NT2/D1 (cell line): ENCODE measurements at regions not wholly inside any gene's neighbourhood (a gene's known extent, or its start where the extent isn't known, plus 50 kb on each side); places are given as distances from the start of the nearest gene placed in this dataset.

Experiments
- DNase-seq: peaks from one replicate; pipeline ENCODE4 v3.0.0-alpha.2; 2011; ENCODE audit warnings: low read depth, low spot score
- H3K27me3 ChIP-seq: 2 replicates; pipeline ENCODE4 v1.6.0; 2011; ENCODE audit warnings: mild to moderate bottlenecking; ENCODE audit not compliant: insufficient read length, insufficient read depth
- H3K36me3 ChIP-seq: 2 replicates; pipeline ENCODE4 v1.6.1; 2011; ENCODE audit warnings: mild to moderate bottlenecking, low read length, mixed read lengths; ENCODE audit not compliant: insufficient read depth, insufficient read length
- H3K4me1 ChIP-seq: 2 replicates; pipeline ENCODE4 v1.5.1; 2011; ENCODE audit not compliant: insufficient read depth, insufficient read length
- H3K4me3 ChIP-seq: 2 replicates; pipeline ENCODE4 v1.5.1; 2011; ENCODE audit warnings: low read depth; ENCODE audit not compliant: insufficient read length
- H3K9ac ChIP-seq: 2 replicates; pipeline ENCODE4 v1.6.0; 2011; ENCODE audit warnings: low read depth; ENCODE audit not compliant: insufficient read length
- H3K9me3 ChIP-seq: 2 replicates; pipeline ENCODE4 v1.5.1; 2011; ENCODE audit warnings: mild to moderate bottlenecking, low read length; ENCODE audit not compliant: insufficient read depth
- SUZ12 ChIP-seq: IDR thresholded peaks from 2 replicates; pipeline ENCODE4 v1.6.1; 2011; ENCODE audit not compliant: insufficient read length, insufficient read depth; ENCODE audit errors: extremely low read depth
- YY1 ChIP-seq: IDR thresholded peaks from 2 replicates; pipeline ENCODE4 v1.6.1; 2011; ENCODE audit not compliant: insufficient read length, insufficient read depth
- ZNF274 ChIP-seq: IDR thresholded peaks from 2 replicates; pipeline ENCODE4 v1.6.1; 2011; ENCODE audit warnings: mild to moderate bottlenecking, low read depth, low read length

DNA sequence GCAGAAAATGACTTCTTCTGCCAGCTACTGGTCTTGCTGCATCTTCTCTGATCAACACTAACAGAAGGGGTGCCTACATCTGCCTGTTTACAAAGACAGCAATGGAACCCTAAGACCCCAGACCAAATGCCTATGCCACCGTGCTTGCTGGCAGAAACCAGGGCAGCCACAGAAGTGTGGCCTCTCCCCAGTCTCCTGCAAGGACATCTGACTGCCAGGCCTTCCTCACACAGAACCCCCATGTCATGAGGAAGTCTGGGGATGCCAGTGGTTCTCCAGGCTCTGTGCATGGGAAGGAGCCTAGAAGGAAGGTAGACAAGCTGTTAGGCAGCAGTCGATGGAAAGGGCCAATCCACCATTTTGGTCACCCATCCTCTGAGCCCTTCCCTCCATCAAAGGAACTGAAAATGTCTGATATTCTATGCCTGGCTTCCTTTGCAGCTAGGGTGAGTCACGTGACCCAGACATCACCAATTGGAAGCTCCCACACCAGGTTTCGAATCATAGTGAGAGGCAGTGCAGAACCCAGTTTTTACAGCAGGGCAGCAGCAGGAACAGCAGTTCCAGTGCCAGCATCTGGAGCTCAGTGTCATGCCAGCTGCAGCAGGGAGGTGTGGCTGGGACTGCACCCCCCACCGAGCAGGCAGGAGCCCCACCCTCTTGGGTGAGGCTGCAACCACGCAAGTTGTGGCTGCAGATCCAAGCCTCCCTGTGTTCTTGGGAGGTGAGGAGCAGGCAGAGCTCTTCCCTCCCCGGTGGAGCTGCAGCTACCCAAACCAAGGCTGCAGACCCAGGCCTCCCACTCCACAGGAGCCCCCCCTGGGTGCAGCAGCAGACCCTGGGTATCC, 123.4 kb downstream of the OLFM1 start:
- Histone ChIP-seq H3K9ac (no peak overlapping the region), H3K27me3 (no peaks in the 10 kb centered on the region), H3K4me1 (peaks cover 9% of the 10 kb centered on the region), H3K4me3 (no peak overlapping the region), H3K36me3 (no peaks in the 10 kb centered on the region), H3K9me3 (peaks cover 27% of the 10 kb centered on the region)
- no peak for DNase-seq
- TF ChIP-seq YY1 (no peak), SUZ12 (no peak), ZNF274 (no peak)

DNA sequence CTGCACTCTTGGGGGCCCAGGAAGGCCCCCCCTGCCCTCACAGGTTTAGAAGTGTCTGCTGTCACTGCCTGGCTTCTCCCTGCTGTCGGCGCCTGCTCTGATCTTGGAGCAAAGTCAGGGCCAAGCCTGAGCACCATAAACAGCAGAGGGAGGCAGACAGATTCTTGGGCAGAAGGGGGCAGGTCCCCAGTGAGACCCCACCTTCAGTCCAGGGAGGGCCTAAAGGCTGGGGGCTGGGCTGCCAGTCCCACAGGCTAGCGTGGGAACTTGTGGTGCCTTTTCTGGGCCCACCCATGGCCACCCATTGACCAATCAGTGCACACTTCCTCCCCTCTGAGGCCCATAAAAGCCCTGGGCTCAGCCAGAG, 124.0 kb downstream of the OLFM1 start:
- no peak for DNase-seq
- no peak overlapping the region for H3K4me3 ChIP-seq
- no peak overlapping the region for H3K9ac ChIP-seq
- no peaks in the 10 kb centered on the region for H3K27me3 ChIP-seq
- peaks cover 9% of the 10 kb centered on the region for H3K4me1 ChIP-seq
- no peaks in the 10 kb centered on the region for H3K36me3 ChIP-seq
- H3K9me3 ChIP-seq: peaks cover 27% of the 10 kb centered on the region
- no peak for TF ChIP-seq ZNF274

DNA sequence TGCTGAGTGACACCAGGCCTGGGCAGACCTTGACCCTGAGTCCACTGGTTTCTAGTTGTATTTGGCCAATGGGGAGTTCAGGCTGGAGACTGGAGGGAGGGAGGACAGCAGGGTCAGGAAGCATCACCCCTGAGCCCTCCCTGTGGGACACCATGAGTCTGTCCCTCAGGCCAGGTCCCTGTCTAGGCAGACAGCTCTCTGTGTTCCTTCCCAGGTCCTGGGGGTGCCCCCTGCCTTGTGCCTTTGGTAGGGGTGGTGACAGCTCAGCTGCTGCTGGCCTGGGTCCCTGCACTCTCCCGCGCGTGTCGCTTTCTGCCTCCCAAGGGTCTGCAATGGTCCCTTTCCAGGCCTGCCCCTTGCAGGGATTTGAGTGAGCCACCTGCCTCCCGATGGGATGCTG, 125.5 kb downstream of the OLFM1 start:
- Histone ChIP-seq H3K9ac (no peak overlapping the region), H3K27me3 (no peaks in the 10 kb centered on the region), H3K4me3 (no peak overlapping the region), H3K9me3 (peaks cover 27% of the 10 kb centered on the region), H3K4me1 (peaks cover 19% of the 10 kb centered on the region), H3K36me3 (no peaks in the 10 kb centered on the region)
- no peak for TF ChIP-seq YY1
- no peak for TF ChIP-seq SUZ12
- no peak for DNase-seq

DNA sequence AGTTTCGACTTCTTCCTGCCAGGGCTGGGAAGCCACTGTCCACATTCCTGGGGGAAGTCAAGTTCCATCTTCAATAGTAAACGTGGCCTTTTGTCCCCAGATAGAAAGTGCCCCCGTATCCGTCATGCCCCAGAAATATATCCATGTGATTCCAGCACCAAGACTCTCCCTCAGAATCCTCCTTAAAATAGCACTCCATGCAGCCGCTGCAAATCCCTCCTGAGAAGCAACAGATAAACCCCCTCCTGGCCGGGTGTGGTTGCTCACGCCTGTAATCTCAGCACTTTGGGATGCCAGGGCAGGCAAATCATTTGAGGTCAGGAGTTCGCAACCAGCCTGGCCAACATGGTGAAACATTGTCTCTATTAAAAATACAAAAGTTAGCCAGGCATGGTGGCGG, 126.1 kb downstream of the OLFM1 start:
- no peak overlapping the region for H3K4me3 ChIP-seq
- no peaks in the 10 kb centered on the region for H3K27me3 ChIP-seq
- H3K9me3 ChIP-seq: peaks cover 27% of the 10 kb centered on the region
- no peak overlapping the region for H3K9ac ChIP-seq
- no peaks in the 10 kb centered on the region for H3K36me3 ChIP-seq
- TF ChIP-seq SUZ12: no peak
- TF ChIP-seq ZNF274: no peak
- no peak for TF ChIP-seq YY1
- H3K4me1 ChIP-seq: peaks cover 25% of the 10 kb centered on the region
- DNase-seq: no peak

DNA sequence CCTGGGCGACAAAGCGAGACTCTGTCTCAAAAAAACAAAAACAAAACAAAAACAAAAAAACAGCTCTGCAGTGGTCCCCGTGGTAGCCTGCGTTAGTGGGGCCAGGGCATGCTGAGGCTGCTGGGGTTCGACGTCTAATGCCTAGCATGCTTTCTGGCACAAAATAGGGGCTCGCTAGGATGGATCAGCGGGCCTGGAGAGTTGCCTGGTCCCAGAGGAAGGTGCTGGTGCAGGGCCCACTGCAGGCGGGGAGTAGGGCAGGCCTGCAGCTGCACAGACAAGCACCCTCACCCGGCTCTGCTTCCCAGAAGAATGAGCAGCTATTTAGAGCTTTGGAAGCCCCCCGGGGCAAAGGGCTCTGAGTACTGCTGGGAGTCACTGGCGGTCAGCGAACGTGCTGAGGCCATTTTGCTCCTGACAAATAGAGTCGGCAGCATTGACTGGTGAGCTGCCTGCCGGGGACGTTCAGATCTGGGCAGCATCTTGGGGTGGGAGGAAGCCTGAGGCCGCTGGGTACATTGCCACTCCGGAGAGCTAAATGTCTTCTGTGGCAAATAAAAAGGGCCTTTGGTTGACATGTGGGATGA, 126.7 kb downstream of the OLFM1 start:
- H3K9me3 ChIP-seq: peaks cover 27% of the 10 kb centered on the region
- no peak overlapping the region for H3K9ac ChIP-seq
- DNase-seq: no peak
- no peaks in the 10 kb centered on the region for H3K27me3 ChIP-seq
- no peak overlapping the region for H3K4me3 ChIP-seq
- peaks cover 29% of the 10 kb centered on the region for H3K4me1 ChIP-seq
- TF ChIP-seq YY1: no peak
- TF ChIP-seq ZNF274: no peak
- no peak for TF ChIP-seq SUZ12
- H3K36me3 ChIP-seq: no peaks in the 10 kb centered on the region

DNA sequence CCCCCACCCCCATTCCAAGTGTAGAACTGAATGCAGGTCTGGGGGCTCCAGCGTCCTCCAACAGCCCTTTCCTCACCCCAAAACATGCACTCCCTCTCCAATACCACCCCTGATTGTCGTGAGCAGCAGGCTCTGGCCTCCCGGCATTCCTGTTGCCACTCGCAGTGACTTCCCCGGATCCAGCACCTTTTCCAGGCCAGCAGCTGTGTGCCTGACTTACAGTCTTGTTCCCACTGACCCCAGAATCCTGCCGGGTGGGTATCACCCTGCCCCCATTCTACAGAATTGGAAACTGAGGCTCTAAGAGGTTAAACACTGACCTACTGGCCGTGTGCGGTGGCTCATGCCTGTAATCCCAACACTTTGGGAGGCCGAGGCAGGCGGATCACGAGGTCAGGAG, 127.2 kb downstream of the OLFM1 start:
- Histone ChIP-seq H3K36me3 (no peaks in the 10 kb centered on the region), H3K9me3 (peaks cover 27% of the 10 kb centered on the region), H3K9ac (no peak overlapping the region), H3K4me3 (no peak overlapping the region), H3K27me3 (no peaks in the 10 kb centered on the region), H3K4me1 (peaks cover 29% of the 10 kb centered on the region)
- TF ChIP-seq SUZ12 (no peak), YY1 (no peak), ZNF274 (no peak)
- no peak for DNase-seq

DNA sequence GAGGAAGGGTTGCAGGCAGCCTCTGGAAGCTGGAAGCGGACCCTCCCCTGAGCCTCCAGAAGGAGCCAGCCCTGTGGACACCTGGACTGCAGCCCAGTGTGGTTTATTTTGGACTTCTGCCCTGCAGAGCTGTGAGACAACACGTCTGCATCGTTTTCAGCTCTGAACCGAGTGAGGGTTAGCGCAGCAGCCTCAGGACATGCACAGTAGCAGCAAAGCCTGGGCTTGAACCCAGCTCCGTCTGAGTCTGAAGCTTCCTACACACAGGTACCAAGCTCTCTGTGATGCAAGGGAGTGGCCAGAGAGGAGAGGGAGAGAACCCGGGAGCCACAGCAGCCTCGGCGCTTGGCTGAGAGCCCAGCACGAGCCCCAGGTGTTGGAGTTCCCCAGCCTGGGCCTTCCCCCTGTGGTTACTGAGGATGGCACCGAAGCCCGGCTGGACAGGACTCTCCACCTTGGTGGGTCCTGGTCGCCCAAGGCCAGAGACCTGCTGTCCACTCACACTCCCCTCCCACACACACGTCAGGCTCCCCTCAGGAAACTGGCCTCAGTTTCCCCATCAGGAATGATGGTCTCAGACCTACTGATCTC, 128.2 kb downstream of the OLFM1 start:
- no peak for DNase-seq
- Histone ChIP-seq H3K9ac (no peak overlapping the region), H3K27me3 (no peaks in the 10 kb centered on the region), H3K4me3 (no peak overlapping the region), H3K36me3 (no peaks in the 10 kb centered on the region), H3K4me1 (peaks cover 32% of the 10 kb centered on the region), H3K9me3 (peaks cover 24% of the 10 kb centered on the region)
- TF ChIP-seq YY1 (no peak), ZNF274 (no peak), SUZ12 (no peak)

DNA sequence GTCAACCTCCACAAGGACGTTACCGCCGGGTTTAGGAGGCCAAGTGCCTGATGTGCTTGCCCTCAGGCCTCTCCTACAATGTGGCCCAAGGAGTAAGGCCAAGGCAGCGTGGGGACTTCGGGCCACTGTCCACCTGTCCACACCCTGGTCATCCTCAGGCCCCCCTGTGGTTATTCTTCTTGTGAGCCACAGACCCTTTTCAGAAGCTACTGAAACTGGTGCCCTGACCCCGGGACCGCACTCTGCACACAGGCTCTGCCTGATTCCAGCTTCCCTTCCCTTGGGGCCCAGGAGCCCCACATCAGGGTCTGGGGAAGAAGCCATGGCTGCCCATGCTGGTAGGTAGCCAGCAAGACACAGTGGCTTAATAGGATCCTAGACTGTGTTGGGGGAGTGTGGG, 128.8 kb downstream of the OLFM1 start:
- H3K4me3 ChIP-seq: no peak overlapping the region

More for the DNA sequence above, 128.8 kb downstream of the OLFM1 start:
- Histone ChIP-seq H3K27me3 (no peaks in the 10 kb centered on the region), H3K4me1 (peaks cover 32% of the 10 kb centered on the region), H3K9ac (no peak overlapping the region), H3K9me3 (peaks cover 18% of the 10 kb centered on the region), H3K36me3 (no peaks in the 10 kb centered on the region)
- TF ChIP-seq SUZ12 (no peak), YY1 (no peak), ZNF274 (no peak)
- no peak for DNase-seq
